ENCODE measurements at regions not wholly inside any gene's neighbourhood (a gene's known extent, or its start where the extent isn't known, plus 50 kb on each side); places are given as distances from the start of the nearest gene placed in this dataset.

DNA sequence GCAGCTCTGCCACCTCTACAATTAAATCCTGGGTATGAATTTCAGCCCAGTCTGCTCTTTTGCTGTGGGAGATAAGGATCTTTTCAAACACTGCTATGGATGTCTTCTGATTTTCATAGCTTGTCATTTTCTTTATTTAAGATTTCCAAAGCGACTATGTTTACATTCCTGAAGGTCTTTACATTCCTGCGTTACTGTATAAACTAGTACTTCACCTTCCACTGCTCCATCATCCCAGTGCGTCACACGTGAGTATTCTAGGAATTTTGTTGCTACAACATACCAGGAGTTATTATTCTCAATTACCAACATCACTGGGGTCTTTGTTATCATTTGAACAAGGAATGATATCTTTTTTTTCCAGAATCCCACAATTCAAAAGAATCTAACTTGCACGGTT, 944.7 kb downstream of the SORCS3 start:
- no peak overlapping the region for H3K4me3 Mint-ChIP-seq
- H3K4me2 ChIP-seq: no peak overlapping the region
- no peak overlapping the region for H3K27ac ChIP-seq (ENCODE audit: low read depth)
- ATAC-seq: no peak; the same call in 2 of the 3 replicates
- H3K4me1 ChIP-seq (ENCODE audit: insufficient read depth): peaks cover 19% of the 10 kb centered on the region
- TF ChIP-seq, protein P1, sequence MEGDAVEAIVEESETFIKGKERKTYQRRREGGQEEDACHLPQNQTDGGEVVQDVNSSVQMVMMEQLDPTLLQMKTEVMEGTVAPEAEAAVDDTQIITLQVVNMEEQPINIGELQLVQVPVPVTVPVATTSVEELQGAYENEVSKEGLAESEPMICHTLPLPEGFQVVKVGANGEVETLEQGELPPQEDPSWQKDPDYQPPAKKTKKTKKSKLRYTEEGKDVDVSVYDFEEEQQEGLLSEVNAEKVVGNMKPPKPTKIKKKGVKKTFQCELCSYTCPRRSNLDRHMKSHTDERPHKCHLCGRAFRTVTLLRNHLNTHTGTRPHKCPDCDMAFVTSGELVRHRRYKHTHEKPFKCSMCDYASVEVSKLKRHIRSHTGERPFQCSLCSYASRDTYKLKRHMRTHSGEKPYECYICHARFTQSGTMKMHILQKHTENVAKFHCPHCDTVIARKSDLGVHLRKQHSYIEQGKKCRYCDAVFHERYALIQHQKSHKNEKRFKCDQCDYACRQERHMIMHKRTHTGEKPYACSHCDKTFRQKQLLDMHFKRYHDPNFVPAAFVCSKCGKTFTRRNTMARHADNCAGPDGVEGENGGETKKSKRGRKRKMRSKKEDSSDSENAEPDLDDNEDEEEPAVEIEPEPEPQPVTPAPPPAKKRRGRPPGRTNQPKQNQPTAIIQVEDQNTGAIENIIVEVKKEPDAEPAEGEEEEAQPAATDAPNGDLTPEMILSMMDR (conservative IDR thresholded peaks at IDR 0.05; ENCODE audit: low read depth in 2 of 2): no peak
- TF ChIP-seq CREB1 (CRISPR knock-in tag; IDR thresholded peaks at IDR 0.05; ENCODE audit: low read depth) (no peak), POLR2AphosphoS5 (IDR thresholded peaks at IDR 0.05; ENCODE audit: low read depth) (no peak), JUNB (IDR thresholded peaks at IDR 0.05; ENCODE audit: unreplicated experiment) (no peak), ZNF331 (CRISPR knock-in tag; IDR thresholded peaks at IDR 0.05; ENCODE audit: low read depth) (no peak), NANOG (IDR thresholded peaks at IDR 0.05; ENCODE audit: borderline replicate concordance) (no peak)
- TF ChIP-seq, protein P2, sequence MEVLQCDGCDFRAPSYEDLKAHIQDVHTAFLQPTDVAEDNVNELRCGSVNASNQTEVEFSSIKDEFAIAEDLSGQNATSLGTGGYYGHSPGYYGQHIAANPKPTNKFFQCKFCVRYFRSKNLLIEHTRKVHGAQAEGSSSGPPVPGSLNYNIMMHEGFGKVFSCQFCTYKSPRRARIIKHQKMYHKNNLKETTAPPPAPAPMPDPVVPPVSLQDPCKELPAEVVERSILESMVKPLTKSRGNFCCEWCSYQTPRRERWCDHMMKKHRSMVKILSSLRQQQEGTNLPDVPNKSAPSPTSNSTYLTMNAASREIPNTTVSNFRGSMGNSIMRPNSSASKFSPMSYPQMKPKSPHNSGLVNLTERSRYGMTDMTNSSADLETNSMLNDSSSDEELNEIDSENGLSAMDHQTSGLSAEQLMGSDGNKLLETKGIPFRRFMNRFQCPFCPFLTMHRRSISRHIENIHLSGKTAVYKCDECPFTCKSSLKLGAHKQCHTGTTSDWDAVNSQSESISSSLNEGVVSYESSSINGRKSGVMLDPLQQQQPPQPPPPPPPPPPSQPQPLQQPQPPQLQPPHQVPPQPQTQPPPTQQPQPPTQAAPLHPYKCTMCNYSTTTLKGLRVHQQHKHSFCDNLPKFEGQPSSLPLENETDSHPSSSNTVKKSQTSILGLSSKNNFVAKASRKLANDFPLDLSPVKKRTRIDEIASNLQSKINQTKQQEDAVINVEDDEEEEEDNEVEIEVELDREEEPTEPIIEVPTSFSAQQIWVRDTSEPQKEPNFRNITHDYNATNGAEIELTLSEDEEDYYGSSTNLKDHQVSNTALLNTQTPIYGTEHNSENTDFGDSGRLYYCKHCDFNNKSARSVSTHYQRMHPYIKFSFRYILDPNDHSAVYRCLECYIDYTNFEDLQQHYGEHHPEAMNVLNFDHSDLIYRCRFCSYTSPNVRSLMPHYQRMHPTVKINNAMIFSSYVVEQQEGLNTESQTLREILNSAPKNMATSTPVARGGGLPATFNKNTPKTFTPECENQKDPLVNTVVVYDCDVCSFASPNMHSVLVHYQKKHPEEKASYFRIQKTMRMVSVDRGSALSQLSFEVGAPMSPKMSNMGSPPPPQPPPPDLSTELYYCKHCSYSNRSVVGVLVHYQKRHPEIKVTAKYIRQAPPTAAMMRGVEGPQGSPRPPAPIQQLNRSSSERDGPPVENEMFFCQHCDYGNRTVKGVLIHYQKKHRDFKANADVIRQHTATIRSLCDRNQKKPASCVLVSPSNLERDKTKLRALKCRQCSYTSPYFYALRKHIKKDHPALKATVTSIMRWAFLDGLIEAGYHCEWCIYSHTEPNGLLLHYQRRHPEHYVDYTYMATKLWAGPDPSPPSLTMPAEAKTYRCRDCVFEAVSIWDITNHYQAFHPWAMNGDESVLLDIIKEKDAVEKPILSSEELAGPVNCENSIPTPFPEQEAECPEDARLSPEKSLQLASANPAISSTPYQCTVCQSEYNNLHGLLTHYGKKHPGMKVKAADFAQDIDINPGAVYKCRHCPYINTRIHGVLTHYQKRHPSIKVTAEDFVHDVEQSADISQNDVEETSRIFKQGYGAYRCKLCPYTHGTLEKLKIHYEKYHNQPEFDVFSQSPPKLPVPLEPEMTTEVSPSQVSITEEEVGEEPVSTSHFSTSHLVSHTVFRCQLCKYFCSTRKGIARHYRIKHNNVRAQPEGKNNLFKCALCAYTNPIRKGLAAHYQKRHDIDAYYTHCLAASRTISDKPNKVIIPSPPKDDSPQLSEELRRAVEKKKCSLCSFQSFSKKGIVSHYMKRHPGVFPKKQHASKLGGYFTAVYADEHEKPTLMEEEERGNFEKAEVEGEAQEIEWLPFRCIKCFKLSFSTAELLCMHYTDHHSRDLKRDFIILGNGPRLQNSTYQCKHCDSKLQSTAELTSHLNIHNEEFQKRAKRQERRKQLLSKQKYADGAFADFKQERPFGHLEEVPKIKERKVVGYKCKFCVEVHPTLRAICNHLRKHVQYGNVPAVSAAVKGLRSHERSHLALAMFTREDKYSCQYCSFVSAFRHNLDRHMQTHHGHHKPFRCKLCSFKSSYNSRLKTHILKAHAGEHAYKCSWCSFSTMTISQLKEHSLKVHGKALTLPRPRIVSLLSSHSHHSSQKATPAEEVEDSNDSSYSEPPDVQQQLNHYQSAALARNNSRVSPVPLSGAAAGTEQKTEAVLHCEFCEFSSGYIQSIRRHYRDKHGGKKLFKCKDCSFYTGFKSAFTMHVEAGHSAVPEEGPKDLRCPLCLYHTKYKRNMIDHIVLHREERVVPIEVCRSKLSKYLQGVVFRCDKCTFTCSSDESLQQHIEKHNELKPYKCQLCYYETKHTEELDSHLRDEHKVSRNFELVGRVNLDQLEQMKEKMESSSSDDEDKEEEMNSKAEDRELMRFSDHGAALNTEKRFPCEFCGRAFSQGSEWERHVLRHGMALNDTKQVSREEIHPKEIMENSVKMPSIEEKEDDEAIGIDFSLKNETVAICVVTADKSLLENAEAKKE (CRISPR knock-in tag; IDR thresholded peaks at IDR 0.05): no peak
- H3F3A ChIP-seq (replicated peaks; ENCODE audit: low read depth): no peaks in the 10 kb centered on the region
- no peak overlapping the region for H3K27ac Mint-ChIP-seq
- no peaks in the 10 kb centered on the region for H3K79me2 ChIP-seq (replicated peaks; ENCODE audit: insufficient read depth)
- peaks cover 18% of the 10 kb centered on the region; the same call in 2 of the 3 replicates for H3K4me1 Mint-ChIP-seq
- peak; percentile 66 for DNase-seq (ENCODE audit: low spot score)
- no peak overlapping the region for H2AFZ ChIP-seq
- H3K9me2 ChIP-seq (ENCODE audit: insufficient read depth): no peaks in the 10 kb centered on the region
- no peaks in the 10 kb centered on the region for H3K9me3 Mint-ChIP-seq
- no peaks in the 10 kb centered on the region for H3K36me3 Mint-ChIP-seq (ENCODE audit: low read depth)
- H3K4me3 ChIP-seq: no peak overlapping the region
- H3K27me3 Mint-ChIP-seq (ENCODE audit: insufficient read depth, low read depth, poor library complexity): no peaks in the 10 kb centered on the region
- H3K36me3 ChIP-seq (ENCODE audit: insufficient read depth): no peaks in the 10 kb centered on the region
- no peaks in the 10 kb centered on the region for H4K20me1 ChIP-seq (replicated peaks; ENCODE audit: insufficient read depth)
- H3K27me3 ChIP-seq (ENCODE audit: insufficient read depth): no peaks in the 10 kb centered on the region

Data from GM23338 (cell line).